K562 (cell line): ENCODE measurements at regions not wholly inside any gene's neighbourhood (a gene's known extent, or its start where the extent isn't known, plus 50 kb on each side); places are given as distances from the start of the nearest gene placed in this dataset.
A peak's percentile ranks its signal among the peaks of the same experiment; 100 is the strongest.

ENCODE experiments used
- KDM1A ChIP-seq, 2 experiments: fragments of 450-650 bp; IDR thresholded peaks; 2 replicates each; pipeline ENCODE4 v1.6.1; 2016; ENCODE audit warnings: mild to moderate bottlenecking in 2 of 2
- ZNF318 ChIP-seq, 2 experiments: fragments of 450-650 bp; IDR thresholded peaks; 2 replicates each; pipeline ENCODE4 v1.6.1; 2016; ENCODE audit warnings: mild to moderate bottlenecking in 2 of 2, borderline replicate concordance in 1 of 2, low read depth in 1 of 2, moderate library complexity in 1 of 2

GRCh38 chr7:106597751-106598546 lies 63.0 kb downstream of the CCDC71L start (continued):
- TF ChIP-seq ZNF318 (IDR thresholded peaks at IDR 0.05; ENCODE audit: borderline replicate concordance in 1 of 2, low read depth in 1 of 2) (peak in 1 of 2 experiments; percentile 91; a peak in 2 of 4 replicates), KDM1A (IDR thresholded peaks at IDR 0.05) (0 out of 4 replicates have a peak, but pooled peaks of 1 of the 2 experiments have one; percentile 18)
